Epithelial cell of prostate (primary cell): ENCODE measurements at regions not wholly inside any gene's neighbourhood (a gene's known extent, or its start where the extent isn't known, plus 50 kb on each side); places are given as distances from the start of the nearest gene placed in this dataset.
A peak's percentile ranks its signal among the peaks of the same experiment; 100 is the strongest.
"Not testable (repeated sequence)": the region's sequence is repeated elsewhere in the genome, so short reads cannot be mapped to it uniquely, and the experiment has no call there.

Experiments used
- DNase-seq: peaks from one replicate; pipeline ENCODE4 v3.0.0-alpha.2; 2011; ENCODE audit warnings: low read depth, low spot score
- H3K27ac ChIP-seq: fragments of 450-650 bp; 2 replicates; pipeline ENCODE4 v1.5.1; 2017; ENCODE audit warnings: mild to moderate bottlenecking

DNA sequence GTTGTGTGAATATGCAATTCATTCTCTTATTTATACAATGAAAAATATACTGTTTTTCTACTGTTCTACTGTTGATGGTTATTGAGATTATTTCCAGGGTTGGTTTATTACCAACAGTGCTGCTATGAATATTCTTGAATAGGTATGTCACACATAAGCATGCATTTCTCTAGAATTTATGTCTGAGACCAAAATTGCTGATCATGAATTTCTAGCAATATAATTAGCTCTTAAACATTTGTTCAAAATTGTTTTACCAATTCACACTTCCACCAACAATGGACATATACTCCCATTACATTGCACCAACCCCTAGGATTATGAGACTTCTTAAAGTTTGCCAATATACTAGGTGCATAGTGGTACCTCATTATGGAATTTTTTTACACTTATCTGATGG lies 164.1 kb upstream of the KCNQ5 start:
- no peak overlapping the region for H3K27ac ChIP-seq
- no peak for DNase-seq

- no peak overlapping the region for H3K27ac ChIP-seq
- DNase-seq = no peak
These were observed 163.3 kb upstream of the KCNQ5 start for GRCh38 chr6:72458521-72458920.

- DNase-seq = no peak
- no peak overlapping the region for H3K27ac ChIP-seq
These were observed 160.7 kb upstream of the KCNQ5 start for GRCh38 chr6:72461144-72461543.

DNA sequence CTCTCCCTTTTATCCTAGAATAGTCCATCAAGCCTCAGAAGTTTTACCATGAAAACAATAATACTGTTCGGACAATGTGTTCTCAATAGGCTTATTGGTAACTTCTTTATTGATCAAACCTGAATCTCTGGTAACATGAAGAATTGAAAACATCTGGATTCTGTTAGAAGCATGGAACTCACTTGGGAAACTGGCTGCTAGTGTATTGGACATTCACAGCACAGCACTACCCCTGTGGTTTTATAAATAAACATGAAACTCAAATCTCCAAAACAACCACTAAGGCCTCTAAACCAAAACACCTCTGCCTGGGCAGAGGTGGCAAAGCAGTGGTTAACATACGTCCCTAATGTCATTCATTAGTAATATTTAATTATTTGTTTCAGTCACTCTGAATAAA lies 157.6 kb upstream of the KCNQ5 start:
- no peak overlapping the region for H3K27ac ChIP-seq
- DNase-seq = no peak

DNA sequence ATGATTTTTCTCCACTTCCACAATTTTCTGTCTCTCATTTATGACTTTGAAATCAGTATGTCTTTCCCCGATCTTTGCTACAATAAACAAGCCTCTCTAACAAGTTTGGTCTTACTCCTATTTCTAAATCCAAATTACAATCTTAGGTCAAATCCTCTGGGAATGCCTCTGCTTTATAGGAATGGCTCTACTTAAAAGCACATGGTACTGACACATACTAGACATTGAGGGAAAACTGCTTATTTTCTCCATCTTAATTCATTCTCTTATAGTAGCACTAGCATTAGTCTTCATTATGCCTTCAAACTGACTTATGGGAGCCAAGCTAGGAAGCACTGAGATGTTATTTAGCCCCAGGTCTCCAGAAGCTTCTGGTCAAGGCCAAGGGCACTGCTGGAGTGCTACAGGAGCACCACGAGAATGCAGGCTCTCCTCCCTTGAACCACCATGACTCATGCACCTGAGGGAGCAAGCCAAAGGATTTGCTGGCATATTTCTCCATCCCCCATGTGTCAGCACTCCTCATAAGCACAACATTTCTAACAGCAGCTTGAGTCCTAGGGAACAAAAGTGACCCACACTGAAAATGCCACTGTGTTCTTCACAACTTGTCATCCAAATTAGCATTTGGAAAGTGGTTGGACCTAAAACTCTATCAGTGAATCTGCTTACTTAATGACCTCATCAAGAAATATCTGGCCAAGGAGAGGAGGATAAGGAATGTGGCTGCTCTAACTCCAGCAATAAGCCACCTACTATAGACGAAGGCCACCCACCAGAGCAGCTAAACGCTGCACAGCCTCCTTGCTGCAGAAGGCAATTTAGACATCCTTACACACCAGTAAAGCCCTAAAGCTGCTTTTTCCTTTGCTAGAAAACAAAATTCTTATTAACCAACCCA lies 156.8 kb upstream of the KCNQ5 start:
- no peak overlapping the region for H3K27ac ChIP-seq
- DNase-seq = peak; percentile 70

DNA sequence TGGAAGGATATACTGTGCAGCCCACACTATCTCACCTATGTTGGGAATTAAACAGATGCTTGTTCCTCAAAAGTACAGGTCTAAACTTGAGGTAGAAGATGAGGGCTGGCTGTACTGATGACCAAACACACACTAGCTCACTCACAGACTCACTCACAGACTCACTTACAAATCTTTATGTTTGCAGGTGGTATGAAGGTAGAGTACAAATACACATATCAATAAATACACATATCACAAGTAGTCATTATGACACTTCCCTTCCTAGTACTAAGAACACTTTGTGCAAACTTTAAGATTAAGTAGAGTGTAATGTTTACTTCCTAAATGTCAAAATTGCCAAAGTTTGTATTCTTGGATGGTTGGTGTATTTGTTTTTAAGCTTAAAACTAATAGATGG lies 155.4 kb upstream of the KCNQ5 start:
- DNase-seq = no peak
- no peak overlapping the region for H3K27ac ChIP-seq

DNA sequence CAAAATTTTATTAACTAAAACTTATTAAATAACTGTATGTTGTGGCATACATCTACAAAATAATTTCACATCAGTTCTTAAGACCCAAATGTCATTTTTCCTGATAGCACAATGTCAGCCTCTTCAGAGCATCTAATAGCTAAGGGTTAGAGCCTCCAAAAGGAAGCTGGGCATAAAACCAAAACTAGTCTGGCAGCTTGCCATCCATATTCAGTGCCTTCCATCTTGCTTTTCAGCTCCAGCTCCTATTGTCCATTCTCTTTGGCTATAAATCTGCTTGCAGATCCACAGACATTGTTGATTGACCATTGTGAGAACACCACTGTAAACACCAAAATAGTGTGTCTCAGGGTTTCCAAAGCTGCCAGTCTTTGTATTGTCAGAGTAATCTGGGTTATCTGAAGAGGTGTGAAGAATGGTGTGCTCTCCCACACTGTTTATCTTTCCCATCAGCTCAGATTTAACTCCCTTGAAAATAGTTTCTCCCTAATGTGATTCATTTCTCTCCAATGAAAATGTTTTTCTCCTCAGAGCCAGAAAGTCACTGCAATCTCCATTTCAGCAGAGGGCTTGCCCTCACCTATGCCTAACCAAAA lies 154.8 kb upstream of the KCNQ5 start:
- no peak overlapping the region for H3K27ac ChIP-seq
- DNase-seq = no peak

DNA sequence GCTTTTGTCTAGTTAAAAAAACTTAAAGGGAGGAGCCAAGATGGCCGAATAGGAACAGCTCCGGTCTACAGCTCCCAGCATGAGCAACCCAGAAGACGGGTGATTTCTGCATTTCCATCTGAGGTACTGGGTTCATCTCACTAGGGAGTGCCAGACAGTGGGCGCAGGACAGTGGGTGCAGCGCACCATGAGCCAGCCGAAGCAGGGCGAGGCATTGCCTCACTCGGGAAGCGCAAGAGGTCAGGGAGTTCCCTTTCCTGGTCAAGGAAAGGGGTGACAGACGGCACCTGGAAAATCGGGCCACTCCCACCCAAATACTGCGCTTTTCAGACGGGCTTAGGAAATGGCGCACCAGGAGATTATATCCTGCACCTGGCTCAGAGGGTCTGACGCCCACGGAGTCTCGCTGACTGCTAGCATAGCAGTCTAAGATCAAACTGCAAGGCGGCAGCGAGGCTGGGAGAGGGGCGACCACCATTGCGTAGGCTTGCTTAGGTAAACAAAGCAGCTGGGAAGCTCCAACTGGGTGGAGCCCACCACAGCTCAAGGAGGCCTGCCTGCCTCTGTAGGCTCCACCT lies 152.4 kb upstream of the KCNQ5 start:
- H3K27ac ChIP-seq, DNase-seq: not testable (repeated sequence)

DNA sequence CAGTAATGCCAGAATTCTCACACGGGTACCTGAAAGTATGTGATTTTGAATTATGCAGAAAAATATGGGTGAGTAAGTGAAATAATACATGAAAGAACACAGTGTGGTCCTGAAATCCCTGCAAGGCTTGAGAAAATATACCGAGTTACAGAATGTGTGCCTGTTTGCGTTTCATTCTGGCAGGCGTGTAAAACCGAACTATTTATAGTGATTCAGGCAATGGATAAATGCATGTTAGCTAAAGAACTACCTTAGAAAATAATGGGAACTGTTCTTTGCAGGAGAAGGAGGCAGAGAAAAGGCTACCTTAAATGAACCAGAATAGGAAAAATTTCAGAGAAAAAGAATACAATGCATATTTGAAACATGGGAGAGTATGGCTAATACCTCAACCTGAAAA lies 145.8 kb upstream of the KCNQ5 start:
- H3K27ac ChIP-seq = no peak overlapping the region
- no peak for DNase-seq

DNA sequence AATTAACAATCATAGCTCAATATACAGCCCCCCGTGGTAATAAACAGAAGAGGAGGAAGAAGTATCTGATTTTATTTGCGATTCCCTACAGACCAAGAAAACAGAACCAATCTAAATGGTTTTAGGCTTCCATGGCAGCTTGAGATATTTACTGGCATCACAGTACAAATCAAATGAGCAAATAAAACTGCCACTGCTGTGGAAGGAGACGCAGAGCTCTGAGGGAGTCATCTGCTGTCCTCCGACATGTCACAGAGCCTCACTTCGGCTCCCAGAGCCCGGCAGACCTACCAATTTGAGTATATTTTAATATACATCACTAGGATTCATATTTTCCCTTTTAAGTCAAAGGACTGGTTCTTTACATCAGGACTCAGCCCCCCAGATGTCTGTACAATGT lies 145.2 kb upstream of the KCNQ5 start:
- no peak for DNase-seq
- no peak overlapping the region for H3K27ac ChIP-seq

DNA sequence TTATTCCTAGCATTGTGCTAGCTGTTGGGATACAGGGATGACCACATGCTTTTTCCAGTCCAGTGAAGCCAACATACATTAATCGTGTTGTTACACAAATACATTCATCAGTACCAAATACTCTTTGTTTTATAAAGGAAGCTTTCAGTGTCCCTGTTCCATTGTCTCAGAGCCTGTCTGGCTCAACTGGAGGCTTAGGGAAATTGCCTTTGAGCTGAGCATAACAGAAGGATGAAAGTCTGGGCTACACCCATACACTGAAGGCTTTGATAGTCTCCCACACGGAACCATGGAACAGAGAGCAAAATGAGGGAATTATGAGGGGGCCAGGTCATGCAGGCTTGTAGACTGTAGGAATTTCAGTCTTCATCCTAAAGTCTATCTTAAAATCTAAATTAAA lies 126.4 kb upstream of the KCNQ5 start:
- no peak overlapping the region for H3K27ac ChIP-seq

GRCh38 chr6:72497186-72497585 lies 124.7 kb upstream of the KCNQ5 start:
- no peak overlapping the region for H3K27ac ChIP-seq
- DNase-seq = no peak

More for the DNA sequence above, 126.4 kb upstream of the KCNQ5 start:
- no peak for DNase-seq

DNA sequence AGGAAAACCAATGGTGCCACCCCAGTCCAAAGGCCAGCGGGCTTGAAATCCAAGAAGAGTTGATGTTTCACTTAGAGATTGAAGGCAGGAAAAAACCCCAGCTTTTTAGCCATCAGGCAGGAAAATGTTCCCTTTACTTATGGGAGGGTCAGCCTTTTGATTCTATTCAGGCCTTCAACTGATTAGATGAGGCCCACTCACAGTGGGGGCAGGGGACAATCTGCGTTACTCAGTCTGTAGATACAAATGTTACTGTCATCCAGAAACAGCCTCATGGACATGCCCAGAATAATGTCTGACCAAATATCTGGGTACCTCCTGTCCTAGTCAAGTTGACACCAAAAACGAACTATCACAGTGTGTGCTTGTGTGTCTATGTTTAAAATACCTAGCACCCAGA lies 121.2 kb upstream of the KCNQ5 start:
- no peak for DNase-seq
- no peak overlapping the region for H3K27ac ChIP-seq

DNA sequence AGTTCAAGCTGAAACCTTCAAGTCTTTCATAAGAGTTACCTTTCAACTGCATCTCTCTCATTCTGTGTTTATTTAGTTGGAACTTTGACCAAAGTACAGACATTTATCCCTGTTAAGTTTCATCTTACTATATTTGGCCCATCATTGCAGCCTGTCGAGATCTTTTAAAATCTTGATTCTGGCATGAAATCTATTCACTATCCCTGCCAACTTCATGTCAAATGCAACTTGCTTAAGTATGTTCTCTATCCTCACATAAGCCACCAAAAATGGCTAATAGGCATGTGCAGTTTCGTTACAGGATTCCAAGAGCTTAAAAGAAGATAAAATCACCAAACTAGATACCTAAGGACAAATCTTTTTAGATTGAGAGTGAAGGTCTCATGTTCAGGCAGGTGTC lies 117.5 kb upstream of the KCNQ5 start:
- no peak overlapping the region for H3K27ac ChIP-seq
- no peak for DNase-seq

GRCh38 chr6:72505446-72505845 lies 116.4 kb upstream of the KCNQ5 start:
- H3K27ac ChIP-seq = no peak overlapping the region
- no peak for DNase-seq

DNA sequence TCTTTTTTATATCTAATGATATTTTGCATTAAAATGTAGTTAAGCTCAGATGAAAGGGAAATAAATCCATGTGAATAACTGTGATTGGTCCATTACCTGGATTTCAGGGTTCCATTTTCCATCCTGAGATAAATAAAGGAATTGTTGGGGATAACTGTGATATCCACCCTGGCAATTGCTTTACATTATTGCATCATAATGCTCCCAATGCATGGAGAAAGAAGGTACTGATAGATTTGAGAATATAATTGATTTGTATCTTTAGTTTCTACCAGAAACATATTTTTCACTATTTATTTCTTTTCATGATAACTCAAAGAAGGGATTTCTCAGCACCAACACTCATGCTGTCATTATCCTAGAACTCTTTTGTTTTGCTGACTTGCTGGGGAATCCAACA lies 102.0 kb upstream of the KCNQ5 start:
- no peak overlapping the region for H3K27ac ChIP-seq
- DNase-seq = no peak

- DNase-seq = no peak
- no peak overlapping the region for H3K27ac ChIP-seq
These were observed 100.2 kb upstream of the KCNQ5 start for GRCh38 chr6:72521684-72522083.

DNA sequence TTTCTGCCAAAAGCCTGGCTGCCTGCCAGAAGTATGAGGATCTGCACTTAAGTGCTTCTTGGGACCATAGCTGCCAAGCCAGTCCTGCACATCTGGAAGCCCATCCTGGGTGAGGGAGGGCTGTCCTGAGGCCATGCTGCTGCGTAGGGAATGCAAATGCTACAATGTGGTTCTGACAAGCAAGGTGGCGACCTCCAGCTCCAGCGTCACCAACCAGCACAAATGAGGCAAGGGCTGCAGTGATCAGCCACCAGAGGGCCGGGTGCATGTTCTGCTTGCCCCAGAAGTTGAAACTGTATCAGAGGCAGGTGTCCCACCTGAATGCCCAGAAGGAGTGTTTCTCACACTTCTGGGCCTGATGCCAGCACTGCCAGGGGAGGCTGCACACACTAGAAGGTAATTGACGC lies 99.1 kb upstream of the KCNQ5 start:
- no peak for DNase-seq

GRCh38 chr6:72524011-72524645 lies 97.7 kb upstream of the KCNQ5 start:
- peak; percentile 29 for DNase-seq

More for the DNA sequence above, 99.1 kb upstream of the KCNQ5 start:
- H3K27ac ChIP-seq = no peak overlapping the region

DNA sequence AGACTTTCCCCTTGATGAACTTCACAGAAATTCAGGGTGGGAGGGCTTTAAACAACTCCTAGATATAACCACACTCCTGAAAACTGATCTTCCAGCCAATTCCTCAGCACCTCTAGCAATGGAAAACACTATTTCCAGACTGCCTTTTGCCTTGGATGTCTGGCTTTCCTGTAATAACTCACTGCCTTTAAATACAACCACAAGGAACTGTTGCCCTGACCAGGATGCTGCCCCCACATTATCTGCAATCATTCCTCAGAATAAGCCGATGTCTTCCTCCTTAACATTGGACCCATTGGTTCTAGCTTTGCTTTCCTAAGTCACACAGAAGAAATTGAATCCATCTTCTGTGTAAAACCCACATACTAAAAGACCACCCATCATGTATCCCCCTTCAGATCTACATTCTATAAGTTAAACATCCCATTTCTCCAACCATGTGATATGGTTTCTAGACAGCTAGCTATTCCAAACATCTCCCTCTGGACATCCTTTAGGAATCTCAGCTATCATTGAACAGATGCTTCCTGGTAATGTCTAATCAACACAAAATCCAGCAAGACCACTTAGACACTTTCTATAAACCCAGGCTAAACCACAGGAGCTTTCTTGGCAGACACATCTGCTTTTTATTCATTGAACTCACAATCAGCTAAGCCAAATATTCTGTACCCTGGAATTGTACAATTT lies 95.9 kb upstream of the KCNQ5 start:
- no peak for DNase-seq
- no peak overlapping the region for H3K27ac ChIP-seq

More at GRCh38 chr6:72524011-72524645, 97.7 kb upstream of the KCNQ5 start:
- H3K27ac ChIP-seq = no peak overlapping the region
